ENCODE measurements at regions not wholly inside any gene's neighbourhood (a gene's known extent, or its start where the extent isn't known, plus 50 kb on each side); places are given as distances from the start of the nearest gene placed in this dataset.
"Not testable (repeated sequence)": the region's sequence is repeated elsewhere in the genome, so short reads cannot be mapped to it uniquely, and the experiment has no call there.

DNA sequence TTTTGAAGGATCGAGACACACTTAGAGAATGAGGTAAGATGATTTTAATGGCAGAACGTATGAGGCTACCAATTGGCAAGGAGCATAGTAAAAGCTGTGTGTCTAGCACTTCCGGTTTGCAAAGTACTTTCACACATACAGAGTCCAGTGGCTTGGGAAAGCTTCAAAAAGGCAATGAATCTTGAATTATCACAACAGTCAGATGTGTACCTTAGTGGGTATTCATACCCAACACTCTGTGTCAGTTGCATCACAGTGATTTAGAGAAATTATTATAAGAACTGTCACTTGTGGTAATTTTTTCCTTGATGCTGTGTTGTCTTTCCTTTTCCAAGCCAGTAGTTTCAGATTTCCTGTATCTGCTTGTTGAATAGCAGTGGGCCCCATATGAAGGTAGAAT lies 424.1 kb downstream of the PCNX1 start:
- DNase-seq, result no peak

DNA sequence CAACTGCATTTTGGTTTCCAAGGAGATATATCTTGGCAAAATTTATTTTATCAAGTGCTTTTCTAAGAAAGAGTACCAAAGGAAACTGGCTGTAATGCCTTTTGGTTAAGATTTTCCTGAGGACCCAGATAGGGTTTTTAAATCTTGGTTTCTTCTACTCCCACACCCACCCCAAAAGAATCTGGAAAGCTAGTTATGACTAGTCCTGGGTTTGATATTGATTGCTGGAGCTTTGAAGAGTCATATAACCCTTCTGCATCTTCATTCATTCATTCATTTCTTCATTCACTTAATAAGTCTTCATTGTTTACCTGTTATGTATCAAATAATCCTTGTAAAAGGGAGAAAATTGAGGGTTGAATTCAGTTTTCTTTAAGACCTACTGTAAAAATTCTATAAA lies 425.2 kb downstream of the PCNX1 start:
- no peak for DNase-seq

DNA sequence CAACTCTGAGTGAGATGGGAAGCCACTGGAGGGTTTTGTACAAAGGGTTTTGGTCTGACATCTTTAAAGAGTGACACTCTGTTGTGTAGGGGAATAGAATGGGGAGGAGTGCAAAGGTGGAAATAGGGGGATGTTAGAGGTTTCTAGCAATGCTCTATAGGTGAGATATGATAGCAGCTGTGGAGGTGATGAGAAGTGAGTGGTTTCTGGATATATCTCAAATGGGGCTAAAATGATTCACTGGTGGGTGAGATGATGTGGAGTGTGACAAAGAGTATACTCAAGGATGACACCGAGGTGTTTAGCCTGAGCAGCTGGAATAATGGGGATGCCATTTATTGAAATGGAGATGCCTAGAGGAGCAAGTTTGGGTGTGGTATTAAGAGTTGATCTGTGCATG lies 426.4 kb downstream of the PCNX1 start:
- DNase-seq, result no peak

DNA sequence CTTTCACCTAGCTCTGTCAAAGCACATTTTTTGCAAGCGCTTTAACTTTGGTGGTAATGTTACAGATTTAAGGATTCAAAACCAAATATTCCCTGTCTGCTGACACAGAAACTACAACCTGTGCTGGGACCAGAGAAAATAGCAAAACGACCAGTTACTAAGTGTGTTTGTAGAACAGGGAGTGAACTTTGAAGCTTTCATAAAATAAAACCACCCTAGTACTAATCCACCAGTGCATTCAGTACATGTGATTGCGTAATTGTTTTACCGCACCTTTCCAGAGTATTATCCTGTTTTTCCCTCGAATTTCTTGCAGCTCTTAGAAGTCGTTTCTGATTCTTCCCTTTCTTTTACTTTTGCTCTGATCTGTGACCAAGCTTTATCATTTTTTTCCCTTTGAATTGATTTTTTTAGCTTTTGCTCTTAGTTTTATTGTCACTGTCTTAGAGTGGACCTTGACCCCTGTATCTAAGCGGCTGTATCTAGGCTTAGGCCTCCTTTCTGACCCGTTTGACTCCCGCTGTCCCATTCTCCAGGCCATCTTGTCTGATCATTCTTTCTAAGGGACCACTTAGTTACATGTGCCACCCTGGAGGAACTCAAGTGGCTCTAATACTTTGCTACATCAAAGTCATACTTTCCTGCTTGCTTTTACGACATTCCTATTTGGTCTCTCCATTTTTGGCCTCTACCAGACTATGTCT lies 429.4 kb downstream of the PCNX1 start:
- DNase-seq, result no peak

DNA sequence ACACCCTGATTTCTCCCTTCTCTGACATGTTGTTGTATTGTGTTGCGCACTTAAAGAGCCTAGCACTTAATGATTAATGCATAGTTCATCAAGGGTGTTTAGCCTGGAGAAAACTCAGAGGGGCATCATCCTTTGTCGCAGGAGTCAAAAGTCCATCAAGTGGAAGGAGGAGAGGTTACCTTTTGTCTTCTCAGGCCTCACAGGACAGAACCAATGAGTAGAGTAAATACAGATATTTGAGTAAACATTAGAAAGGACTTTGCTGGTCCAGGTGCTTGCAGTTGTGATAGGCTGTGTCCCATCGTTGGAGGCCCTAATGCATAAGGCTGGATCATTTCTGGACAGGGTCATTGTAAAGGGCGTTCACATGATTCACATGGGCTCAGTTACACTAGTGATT lies 430.9 kb downstream of the PCNX1 start:
- no peak for DNase-seq

DNA sequence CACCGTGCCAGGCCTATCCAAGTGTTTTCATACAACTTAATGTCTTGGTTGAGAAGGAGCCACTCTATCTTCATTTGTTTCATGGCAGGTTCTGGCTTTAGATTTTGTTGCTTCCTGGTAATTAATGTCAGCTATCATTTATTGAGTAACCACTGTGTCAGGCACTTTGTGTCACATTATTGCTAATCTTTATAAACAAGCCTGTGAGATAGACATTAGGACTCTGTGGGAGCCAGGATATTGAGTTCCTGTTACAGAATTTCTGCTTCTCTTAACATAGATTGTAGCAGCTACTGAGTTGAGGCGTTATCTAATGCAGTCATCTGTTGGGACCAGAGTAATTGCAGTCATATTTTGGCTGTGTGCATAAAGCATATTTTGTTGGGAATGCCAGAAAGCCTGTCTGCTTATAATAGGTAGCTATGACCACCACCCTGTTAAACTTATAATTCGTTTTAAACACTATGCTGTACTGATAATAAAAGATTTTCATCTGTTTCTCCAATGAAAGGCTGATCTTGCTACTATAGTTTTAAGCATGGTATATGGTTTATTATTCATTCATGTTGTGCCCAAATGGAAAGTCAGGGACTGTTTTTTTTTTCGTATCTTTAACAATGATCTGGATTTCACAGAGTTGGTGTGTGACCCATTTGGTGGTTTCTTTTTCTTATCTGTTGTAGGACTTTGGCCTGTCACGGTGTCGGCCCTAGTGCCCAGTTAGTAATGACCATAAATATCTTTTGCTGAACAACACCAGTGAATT lies 432.6 kb downstream of the PCNX1 start:
- no peak for DNase-seq

DNA sequence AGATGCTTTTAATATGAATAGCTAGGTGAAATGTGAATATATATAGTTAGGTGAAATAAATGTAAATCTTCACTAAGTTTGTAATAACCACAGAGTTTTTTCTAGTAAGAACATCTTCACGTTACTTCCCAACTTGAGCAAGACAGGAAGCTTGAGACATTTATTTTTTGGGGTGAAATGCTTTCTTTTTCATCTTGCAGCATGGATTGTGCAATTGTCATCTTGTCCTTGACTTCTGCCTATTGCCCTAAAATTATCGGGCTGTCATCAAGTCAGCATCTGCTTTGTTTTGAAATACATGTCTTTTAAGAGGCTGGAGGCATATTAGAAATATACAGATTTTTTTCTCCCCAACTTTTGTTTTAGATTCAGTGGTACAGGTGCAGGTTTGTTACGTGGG lies 433.9 kb downstream of the PCNX1 start:
- no peak for DNase-seq

DNA sequence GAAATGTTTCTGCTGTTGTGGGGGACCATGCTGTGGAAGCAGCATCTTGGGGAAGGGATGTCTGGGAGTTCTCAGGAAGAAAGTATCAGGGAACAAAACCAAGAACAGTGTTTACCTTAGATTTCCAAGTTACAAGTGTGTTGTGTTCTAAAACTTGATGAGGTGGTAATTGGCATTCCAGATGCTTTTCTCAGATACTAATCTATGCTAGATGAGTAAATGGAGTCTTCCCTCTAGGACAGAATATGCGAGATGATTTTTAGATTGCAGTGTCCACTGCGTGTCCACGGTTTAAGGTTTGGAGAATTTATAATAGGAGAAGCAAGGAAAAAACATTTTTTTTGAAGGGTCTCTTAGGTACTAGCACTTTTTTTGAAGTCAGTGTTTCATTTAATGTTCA lies 436.5 kb downstream of the PCNX1 start:
- DNase-seq, result no peak

DNA sequence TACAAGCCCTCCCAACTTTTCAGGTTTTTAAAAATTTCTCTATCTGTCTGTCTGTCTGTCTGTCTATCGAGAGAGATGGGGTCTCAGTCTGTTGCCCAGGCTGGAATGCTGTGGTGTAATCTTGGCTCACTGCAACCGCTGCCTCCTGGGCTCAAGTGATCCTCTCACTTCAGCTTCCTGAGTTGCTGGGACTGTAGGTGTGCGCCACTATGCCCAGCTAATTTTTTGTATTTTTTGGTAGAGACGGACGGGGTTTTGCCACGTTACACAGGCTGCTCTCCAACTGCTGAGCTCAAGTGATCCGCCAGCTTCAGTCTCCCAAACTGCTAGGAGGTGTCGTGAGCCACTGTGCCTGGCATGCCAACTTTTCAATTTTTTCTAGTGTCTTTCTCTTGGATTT lies 437.2 kb downstream of the PCNX1 start:
- DNase-seq, result no peak

DNA sequence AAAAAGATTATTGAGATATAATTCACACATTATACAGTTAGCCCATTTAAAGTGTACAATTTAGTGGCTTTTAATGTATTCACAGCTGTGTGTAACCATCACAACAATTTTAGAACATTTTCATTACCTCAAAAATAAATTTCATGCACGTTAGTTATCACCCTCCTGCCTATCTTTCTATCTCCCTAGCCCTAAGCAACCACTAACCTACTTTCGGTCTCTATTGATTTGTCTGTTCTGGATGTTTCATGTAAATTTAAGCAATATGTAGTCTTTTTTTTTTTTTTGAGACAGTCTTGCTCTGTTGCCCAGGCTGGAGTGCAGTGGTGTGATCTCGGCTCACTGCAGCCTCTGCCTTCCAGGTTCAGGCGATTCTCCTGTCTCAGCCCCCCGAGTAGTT lies 439.4 kb downstream of the PCNX1 start:
- DNase-seq, result no peak

DNA sequence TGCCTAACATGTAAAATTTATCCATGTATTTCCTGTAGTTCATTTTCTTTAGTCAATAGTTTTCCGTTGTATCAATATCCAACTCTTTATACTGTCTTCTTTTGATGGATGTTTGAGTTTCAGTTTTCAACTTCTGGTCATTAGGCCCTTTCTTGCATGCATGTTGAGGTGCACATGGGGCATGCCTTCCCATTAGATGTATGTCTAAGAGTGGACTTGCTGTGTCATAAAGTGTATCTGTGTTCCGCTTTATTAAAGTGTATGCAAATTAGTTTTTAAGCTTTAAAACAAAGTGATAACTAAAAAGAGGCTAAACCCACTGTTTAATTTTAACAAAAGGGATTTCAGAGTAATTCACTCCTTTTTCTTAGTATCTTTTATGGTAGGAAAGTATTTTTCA lies 441.1 kb downstream of the PCNX1 start:
- DNase-seq, result no peak

DNA sequence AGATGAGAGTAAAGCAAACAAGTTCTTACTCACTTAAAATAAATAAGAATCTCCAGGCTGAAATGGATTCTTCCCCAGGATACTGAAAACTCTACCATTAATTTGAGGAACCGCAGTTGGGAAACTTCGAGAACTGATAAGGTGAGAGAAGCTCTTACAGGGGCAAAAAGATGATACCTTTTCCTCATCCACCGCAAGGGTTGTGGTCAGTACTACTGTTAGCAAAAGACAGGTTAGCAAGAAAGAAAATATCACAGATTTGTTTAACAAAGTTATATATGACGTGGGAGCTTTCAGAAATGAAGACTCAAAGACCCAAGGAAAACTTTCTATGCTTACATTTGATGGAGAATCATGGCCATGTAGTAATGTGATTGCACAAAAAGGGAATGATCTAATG lies 441.6 kb downstream of the PCNX1 start:
- no peak for DNase-seq

DNA sequence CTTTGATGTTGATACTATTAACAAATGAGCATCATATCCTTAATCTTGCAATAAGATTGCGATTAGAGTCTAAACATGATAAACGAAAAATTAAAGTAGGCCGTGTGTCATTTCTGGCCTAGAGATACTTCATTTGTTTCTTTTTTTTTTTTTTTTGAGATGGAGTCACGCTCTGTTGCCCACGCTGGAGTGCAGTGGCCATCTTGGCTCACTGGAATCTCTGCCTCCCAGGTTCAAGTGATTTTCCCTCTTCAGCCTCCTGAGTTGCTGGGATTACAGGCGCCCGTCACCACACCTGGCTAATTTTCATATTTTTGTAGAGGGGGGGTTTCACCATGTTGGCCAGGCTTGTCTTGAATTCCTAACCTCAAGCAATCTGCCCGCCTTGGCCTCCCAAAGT lies 446.9 kb downstream of the PCNX1 start:
- DNase-seq, result no peak

DNA sequence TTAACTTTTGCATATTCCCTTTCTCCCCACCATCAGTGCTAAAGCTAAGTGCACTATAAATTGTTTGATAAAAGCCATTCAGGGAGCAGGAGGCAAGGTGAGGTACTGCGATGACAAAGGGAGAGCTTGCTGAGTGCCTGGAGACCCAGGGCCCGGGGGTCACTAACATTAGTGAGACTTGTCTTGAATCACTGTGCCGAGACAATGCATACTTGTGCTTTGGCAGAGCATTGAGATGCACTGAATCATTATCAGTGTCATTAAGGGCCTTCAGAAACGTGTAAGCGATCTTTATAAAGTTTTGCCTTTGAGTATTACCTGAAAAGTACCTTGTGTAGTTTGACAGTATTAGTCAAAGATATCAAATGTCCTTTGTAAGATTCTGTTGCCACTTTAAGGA lies 447.5 kb downstream of the PCNX1 start:
- DNase-seq, result no peak

DNA sequence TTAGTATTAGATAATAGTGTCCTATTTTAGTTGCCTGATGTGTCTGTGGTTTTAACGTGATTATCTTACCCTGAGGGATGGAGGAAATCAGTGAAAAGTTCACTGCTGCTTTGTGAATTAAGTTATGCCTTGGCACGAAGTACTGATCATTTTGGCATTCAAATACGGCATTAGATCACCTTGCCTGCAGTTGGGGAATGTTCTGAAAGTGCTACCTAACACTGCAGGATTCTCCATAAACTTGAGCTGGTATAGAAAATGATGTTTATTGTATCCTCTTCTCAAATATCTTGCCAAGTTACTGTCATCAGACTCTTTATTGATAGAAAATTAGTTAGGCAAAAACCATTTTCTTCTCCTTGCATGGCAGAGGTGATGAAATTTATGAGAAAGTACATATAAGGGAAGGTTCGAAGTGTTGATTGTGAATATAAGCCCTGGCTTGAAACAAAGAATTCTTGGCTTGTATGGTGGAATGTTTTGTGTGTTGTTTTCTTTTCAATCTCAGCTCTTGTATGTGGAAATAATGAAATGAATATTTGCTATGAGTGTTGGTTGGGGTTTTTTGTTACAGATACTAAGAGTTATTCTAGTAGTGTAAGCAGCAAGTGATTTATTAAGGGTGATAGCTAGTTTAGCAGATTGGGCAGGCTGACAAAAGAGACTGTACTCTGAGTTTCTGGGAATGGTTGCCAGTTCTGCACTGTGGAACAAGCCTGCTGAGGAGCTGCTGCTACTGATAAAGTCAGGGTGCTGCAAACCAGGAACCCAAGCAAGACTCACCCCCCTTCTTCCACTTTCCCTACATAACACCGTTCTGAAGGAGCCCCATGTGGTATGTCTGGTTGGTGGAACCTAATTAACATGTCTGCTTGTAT lies 448.3 kb downstream of the PCNX1 start:
- DNase-seq, result no peak

DNA sequence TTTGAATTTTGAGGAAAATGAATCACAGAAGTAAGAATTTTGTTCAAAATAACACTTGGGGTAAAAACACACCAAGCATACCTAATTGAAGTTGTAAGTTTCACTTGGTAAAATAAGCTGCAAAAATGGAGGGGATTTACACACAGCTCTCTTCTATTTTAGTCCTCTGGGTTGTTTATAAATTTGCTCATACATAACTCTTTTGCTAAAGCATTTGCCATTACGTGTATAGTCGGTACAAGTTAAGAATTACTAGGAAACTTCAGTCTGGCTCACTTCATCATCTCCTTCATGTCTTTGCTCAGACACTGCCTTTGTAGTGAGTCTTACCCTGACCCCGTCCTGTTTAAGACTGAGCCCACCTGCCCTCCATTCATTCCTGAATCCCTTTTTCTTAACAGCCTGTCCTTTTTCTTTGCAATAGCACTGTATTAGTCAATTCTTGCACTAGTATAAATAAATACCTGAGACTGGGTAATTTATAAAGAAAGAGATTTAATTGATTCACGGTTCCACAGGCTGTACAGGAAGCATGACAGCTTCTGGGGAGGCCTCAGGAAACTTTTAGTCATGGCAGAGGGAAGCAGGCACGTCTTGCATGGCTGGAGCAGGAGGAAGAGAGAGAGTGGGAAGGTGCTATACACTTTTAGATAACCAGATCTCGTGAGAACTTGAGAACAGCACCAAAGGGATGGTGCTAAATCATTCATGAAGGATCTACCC lies 451.1 kb downstream of the PCNX1 start:
- DNase-seq, result no peak

DNA sequence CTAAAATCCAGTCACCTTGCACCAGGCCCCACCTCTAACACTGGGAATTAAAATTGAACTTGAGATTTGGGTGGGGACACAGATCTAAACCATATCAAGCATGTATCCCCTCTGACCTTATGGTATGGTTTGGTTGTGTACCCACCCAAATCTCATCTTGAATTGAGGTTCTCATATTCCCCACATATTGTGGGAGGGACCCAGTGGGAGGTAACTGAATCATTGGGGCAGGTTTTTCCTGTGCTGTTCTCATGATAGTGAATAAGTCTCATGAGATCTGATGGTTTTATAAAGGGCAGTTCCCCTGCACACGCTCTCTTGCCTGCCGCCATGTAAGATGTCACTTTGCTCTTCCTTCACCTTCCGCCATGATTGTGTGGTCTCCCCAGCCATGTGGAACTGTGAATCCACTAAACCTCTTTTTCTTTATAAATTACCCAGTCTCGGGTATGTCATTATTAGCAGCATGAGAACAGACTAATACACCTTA lies 451.7 kb downstream of the PCNX1 start:
- not testable (repeated sequence) for DNase-seq

DNA sequence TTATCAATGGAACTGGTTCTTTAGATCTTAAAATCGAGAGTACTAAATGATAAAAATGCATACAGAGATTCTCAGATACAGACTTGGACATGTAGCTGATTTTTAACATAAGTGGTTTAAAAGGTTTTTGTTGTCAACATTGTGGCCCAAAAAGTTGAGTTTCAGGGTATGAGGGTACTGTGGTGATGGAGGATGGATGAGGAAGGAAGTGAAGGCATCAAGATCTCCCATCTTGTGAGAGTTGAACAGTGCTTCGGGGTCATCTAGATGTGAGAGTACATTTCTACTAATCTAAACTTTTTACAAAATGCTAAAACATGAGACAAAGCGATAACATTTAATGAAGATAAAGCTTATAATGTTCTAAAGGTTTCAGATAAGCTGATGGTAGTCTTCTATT lies 452.6 kb downstream of the PCNX1 start:
- no peak for DNase-seq

DNA sequence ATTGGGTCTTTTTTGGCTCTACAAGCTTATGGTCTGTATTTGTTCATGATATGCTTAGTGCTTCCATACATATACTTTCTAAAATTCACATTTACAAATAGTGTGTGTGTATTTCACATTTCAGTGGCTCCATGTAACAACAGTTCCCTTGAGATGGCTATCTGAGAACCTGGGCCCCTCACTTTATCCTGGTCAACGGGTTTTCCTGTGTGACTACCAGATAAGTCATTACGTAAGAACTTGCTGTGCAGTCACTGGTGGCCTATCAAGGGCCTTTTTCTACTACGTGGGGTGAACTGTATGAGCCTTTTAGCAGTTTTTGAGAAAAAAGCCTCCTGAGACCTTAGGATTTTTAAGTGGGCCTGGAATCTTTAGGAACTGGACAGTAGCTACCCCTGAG lies 454.1 kb downstream of the PCNX1 start:
- DNase-seq, result no peak

DNA sequence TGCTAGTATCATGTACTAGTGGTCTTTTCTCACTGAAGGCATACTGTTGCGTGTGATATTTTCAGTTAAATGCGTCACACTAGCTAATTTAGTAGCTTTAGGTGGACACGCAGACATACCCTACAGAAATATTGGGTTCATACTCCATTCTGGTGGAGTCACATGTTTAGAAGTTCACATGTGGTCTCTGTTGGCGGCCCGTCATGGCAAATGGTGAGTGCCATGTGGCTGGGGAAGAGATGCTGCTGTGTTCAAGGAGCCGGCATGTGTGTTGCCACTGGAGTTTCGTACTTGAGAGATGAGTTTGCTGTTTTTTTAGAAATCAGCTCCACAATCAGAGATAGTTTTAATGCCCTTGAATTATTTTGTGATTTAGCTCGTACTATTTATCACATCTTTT lies 454.6 kb downstream of the PCNX1 start:
- no peak for DNase-seq

DNA sequence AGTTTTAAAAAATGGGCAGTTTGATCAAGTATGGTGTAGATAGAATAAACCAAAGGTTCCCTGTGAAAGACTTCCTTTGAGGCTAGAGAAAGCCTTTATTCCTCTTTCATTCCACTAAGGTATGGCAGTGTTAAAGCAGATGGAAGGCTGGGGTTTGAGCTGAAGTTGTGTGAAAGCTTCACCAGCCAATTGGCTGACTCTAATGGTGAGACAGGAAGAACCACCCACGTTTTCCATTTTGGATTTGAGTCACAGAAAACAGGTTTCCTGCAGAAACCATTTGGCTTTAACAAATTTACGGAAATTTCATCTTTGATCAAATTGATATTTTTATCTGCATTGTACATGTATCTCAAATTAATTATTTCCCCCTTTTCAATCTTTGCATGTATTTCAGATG lies 455.0 kb downstream of the PCNX1 start:
- DNase-seq, result no peak

DNA sequence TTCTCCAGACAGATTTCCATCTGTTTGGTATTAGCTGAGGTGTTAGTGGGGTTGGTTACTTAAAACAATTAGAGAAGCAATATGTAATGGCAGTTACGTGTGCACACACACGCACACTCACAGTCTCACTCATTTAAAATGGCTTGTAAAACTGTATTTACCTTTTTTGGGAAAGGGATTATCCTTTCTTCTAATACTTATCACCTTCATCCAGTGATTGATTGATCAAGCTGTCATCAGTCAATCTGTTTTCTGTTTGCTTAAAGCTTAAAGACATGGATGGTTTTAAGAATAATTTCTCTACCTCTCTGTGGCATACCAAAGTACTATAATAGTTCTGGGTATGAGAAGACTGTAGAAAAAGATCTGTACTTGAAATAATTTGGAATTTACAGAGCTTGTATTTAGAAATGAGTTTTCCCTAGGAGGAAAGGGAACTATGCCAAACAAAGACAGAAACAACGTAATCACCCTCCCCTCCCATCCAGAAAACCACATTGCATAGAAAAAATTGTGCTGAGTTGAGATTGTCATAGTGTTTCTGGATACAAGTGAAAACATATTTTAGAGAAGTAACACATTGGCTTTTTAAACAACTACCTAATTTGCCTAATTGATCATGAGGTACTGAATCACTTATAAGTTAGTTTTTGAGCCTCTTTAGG lies 455.8 kb downstream of the PCNX1 start:
- DNase-seq, result no peak
